Transverse colon (tissue), 4 donors: ENCODE measurements at regions not wholly inside any gene's neighbourhood (a gene's known extent, or its start where the extent isn't known, plus 50 kb on each side); places are given as distances from the start of the nearest gene placed in this dataset.
"Not testable (repeated sequence)": the region's sequence is repeated elsewhere in the genome, so short reads cannot be mapped to it uniquely, and the experiment has no call there.

Experiments used
- DNase-seq: peaks from one replicate; pipeline ENCODE4 v3.0.0-alpha.2; 2019
- H3K27ac ChIP-seq, 4 donors: fragments of 200-600 bp; sonication (generic); 2 replicates each; pipeline ENCODE4 v1.5.1; 2016 to 2018; ENCODE audit warnings: inconsistent platforms in 4 of 4
- H3K27me3 ChIP-seq: fragments of 200-600 bp; sonication (generic); 2 replicates; pipeline ENCODE4 v1.5.1; 2017; ENCODE audit warnings: inconsistent platforms
- H3K36me3 ChIP-seq, 4 donors: fragments of 200-600 bp; sonication (generic); 2 replicates each; pipeline ENCODE4 v1.5.1; 2017 to 2019; ENCODE audit warnings: inconsistent platforms in 4 of 4
- H3K4me1 ChIP-seq, 4 donors: fragments of 200-600 bp; sonication (generic); 2 replicates each; pipeline ENCODE4 v1.5.1; 2017 to 2020; ENCODE audit warnings: inconsistent platforms in 4 of 4
- H3K4me3 ChIP-seq, 4 donors: fragments of 200-600 bp; sonication (generic); 1 replicate in 1 of 4; 2 replicates in 3 of 4; pipeline versions ENCODE4 v1.5.1 to v1.6.1; 2017 to 2019; ENCODE audit warnings: inconsistent platforms in 4 of 4
- H3K9me3 ChIP-seq, 2 donors: fragments of 200-600 bp; sonication (generic); 2 replicates each; pipeline ENCODE4 v1.5.1; 2017 to 2019; ENCODE audit warnings: inconsistent platforms in 2 of 2
- CTCF ChIP-seq, 5 experiments: fragments of 200-600 bp in 3 of 5; fragments of 450-650 bp in 2 of 5; sonication (generic) in 3 of 5; IDR thresholded peaks; 1 replicate in 2 of 5; 2 replicates in 3 of 5; pipeline ENCODE4 v1.5.1; 2016 to 2017; ENCODE audit warnings: antibody characterized with exemption in 5 of 5, inconsistent platforms in 3 of 5, mild to moderate bottlenecking in 2 of 5, moderate library complexity in 1 of 5
- EP300 ChIP-seq: sonication (generic); formaldehyde crosslinking; IDR thresholded peaks from one replicate; pipeline ENCODE4 v1.6.1; 2017; ENCODE audit warnings: antibody characterized with exemption, low read depth
- POLR2A ChIP-seq: fragments of 450-650 bp; IDR thresholded peaks from one replicate; pipeline ENCODE4 v1.6.1; 2016; ENCODE audit warnings: antibody characterized with exemption, mild to moderate bottlenecking, moderate library complexity
- POLR2AphosphoS5 ChIP-seq, 3 donors: sonication (generic); formaldehyde crosslinking; IDR thresholded peaks; one replicate each; pipeline ENCODE4 v1.6.1; 2016; ENCODE audit warnings: antibody characterized with exemption in 3 of 3
- WGBS, 2 donors: methylation state at CpG; one replicate each; pipeline ENCODE4 v1.1.5; 2018; ENCODE audit warnings: low coverage in 1 of 2; 5-methylcytosine and 5-hydroxymethylcytosine counted together
- in situ Hi-C, 4 donors: fragments of 200-750 bp; cut with MboI; loops; one replicate each; pipeline versions ENCODE4 v1.15.0 to v1.15.1; 2017; ENCODE audit warnings: low sequenced_read_pairs in 3 of 4, low pct_ligation_motif_present in 1 of 4, low pct_unique_long_range_greater_than_20kb in 1 of 4
- intact Hi-C: fragments of 100-400 bp; cut with DNase I; formaldehyde crosslinking; loops from one replicate; pipeline ENCODE4 v1.15.1; 2023; ENCODE audit warnings: low total_unique reads

- no peaks in the 10 kb centered on the region for H3K36me3 ChIP-seq
- no peaks in the 10 kb centered on the region for H3K9me3 ChIP-seq
- no peak for TF ChIP-seq POLR2A
- no peak for TF ChIP-seq CTCF (IDR thresholded peaks at IDR 0.05)
- no peak for TF ChIP-seq EP300
- no peak for TF ChIP-seq POLR2AphosphoS5 (IDR thresholded peaks at IDR 0.05)
- no peaks in the 10 kb centered on the region for H3K4me1 ChIP-seq
- no peak overlapping the region for H3K27ac ChIP-seq
- H3K4me3 ChIP-seq = no peak overlapping the region
- intact Hi-C loops (no loop called here), in situ Hi-C loops (no loop called here)
- no peaks in the 10 kb centered on the region for H3K27me3 ChIP-seq
- DNase-seq = no peak
Measured at GRCh38 chr5:110878115-110878514, 139.3 kb downstream of the SLC25A46 start.

- in situ Hi-C loops (no loop called here), intact Hi-C loops (no loop called here)
- Histone ChIP-seq H3K4me1 (no peaks in the 10 kb centered on the region), H3K9me3 (no peaks in the 10 kb centered on the region), H3K4me3 (no peak overlapping the region), H3K27me3 (no peaks in the 10 kb centered on the region), H3K36me3 (no peaks in the 10 kb centered on the region), H3K27ac (no peak overlapping the region)
- no peak for TF ChIP-seq EP300
- no peak for TF ChIP-seq POLR2AphosphoS5 (IDR thresholded peaks at IDR 0.05)
- no peak for TF ChIP-seq POLR2A
- no peak for TF ChIP-seq CTCF (IDR thresholded peaks at IDR 0.05)
- no peak for DNase-seq
- WGBS, 2 donors = 61 to 66% methylated on average over 4 of the region's 4 CpGs
Measured at GRCh38 chr5:110879675-110880074, 140.9 kb downstream of the SLC25A46 start.

- no peak for TF ChIP-seq CTCF (IDR thresholded peaks at IDR 0.05)
- no peak for TF ChIP-seq POLR2A
- no peak for TF ChIP-seq POLR2AphosphoS5 (IDR thresholded peaks at IDR 0.05)
- no peak for TF ChIP-seq EP300
- Histone ChIP-seq H3K27me3 (no peaks in the 10 kb centered on the region), H3K9me3 (no peaks in the 10 kb centered on the region), H3K4me1 (no peaks in the 10 kb centered on the region), H3K27ac (no peak overlapping the region), H3K36me3 (no peaks in the 10 kb centered on the region), H3K4me3 (no peak overlapping the region)
- 15 to 42% methylated on average over 1 to 2 of the region's 2 CpGs for WGBS, 2 donors
- in situ Hi-C loops = no loop called here
- intact Hi-C loops = no loop called here
- no peak for DNase-seq
Measured at GRCh38 chr5:110880413-110880812, 141.6 kb downstream of the SLC25A46 start.

- in situ Hi-C loops (no loop called here), intact Hi-C loops (no loop called here)
- no peaks in the 10 kb centered on the region for H3K36me3 ChIP-seq
- H3K4me3 ChIP-seq = no peak overlapping the region
- H3K4me1 ChIP-seq = no peaks in the 10 kb centered on the region
- WGBS, 2 donors = 64 to 84% methylated on average over 2 of the region's 2 CpGs
- H3K9me3 ChIP-seq = no peaks in the 10 kb centered on the region
- no peak overlapping the region for H3K27ac ChIP-seq
- DNase-seq = no peak
- no peaks in the 10 kb centered on the region for H3K27me3 ChIP-seq
- TF ChIP-seq EP300 = no peak
- TF ChIP-seq POLR2A = no peak
- TF ChIP-seq CTCF (IDR thresholded peaks at IDR 0.05) = no peak
- no peak for TF ChIP-seq POLR2AphosphoS5 (IDR thresholded peaks at IDR 0.05)
Measured at GRCh38 chr5:110884005-110884404, 145.2 kb downstream of the SLC25A46 start.

- in situ Hi-C loops, H3K4me1 ChIP-seq, H3K27me3 ChIP-seq, H3K4me3 ChIP-seq, H3K27ac ChIP-seq, intact Hi-C loops, H3K36me3 ChIP-seq, DNase-seq, H3K9me3 ChIP-seq: not testable (repeated sequence)
- WGBS, 2 donors = 98 to 100% methylated on average over 3 of the region's 3 CpGs
Measured at GRCh38 chr5:110887170-110887569, 148.4 kb downstream of the SLC25A46 start.

- intact Hi-C loops, H3K27ac ChIP-seq, H3K4me3 ChIP-seq, H3K9me3 ChIP-seq, in situ Hi-C loops, DNase-seq, H3K27me3 ChIP-seq, H3K36me3 ChIP-seq, H3K4me1 ChIP-seq: not testable (repeated sequence)
- 70% methylated on average over 13 of the region's 36 CpGs; no CpG with 5 or more reads in 1 of the 2 donors for WGBS, 2 donors
Measured at GRCh38 chr5:110893854-110894483, 155.2 kb downstream of the SLC25A46 start.
